Stimulated activated CD4-positive, alpha-beta T cell treated with anti-CD3 and anti-CD28 coated beads, Interleukin-1b, Interleukin-23, amount 100 ng/mL, for 1 hour (primary cell): ENCODE measurements at regions not wholly inside any gene's neighbourhood (a gene's known extent, or its start where the extent isn't known, plus 50 kb on each side); places are given as distances from the start of the nearest gene placed in this dataset.

Experiments
- DNase-seq, 2 donors: peaks; one replicate each; pipeline ENCODE4 v3.0.0-alpha.2; 2020; ENCODE audit warnings: low read depth in 2 of 2

DNA sequence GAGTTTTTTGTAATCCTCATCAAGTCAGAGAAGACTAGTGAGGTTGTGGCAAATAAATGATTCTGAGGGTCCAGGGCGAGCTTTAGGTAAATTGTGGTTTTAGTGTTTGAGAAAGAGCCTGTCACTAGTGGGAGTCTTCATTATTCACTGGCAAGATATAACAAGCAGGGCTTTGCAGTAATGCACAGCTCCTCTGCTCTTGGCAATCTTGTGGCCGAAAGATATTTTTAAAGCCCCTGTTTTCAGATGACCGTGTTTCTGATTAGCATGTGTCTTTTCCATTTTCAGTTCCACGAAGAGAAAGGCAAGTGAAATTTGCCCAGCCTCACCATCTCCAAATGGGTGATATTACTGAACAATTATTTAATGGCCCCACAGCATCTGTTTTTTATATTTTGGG lies 154.0 kb upstream of the BCL6 start:
- DNase-seq: no peak

DNA sequence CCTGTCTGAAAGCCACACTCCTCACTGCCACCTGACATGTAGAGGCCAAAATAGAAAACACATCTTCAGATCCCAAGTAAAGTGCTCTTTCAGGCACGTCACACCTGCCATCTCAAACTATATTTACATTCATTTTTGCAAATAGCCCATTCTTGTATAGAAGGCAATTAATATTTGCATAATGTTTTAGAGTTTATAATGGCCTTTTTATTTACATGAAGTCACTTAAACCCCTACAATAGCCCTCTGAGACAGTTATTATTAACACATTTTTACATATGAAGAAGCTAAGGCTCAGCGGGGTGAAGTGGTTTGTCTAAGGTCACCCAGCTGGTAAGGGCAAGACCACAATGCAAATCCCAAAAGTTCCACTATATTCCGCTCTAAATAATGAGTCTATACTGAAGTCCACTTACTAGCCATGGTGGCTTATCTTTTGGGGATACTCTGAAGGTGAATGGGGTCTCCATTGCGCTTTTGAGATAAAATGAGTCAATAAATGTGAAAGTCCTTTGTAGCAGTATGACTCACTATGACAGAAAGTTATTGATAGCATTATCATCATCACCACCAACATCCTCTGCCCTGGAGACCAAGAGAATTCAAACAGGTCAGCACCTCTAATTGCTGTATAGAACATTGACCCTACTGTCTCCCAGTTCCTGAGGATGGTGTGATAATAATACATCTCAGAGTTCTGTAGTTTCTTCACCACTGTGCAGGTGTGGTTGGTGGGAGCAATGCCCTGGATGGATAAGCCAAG lies 155.9 kb upstream of the BCL6 start:
- DNase-seq: no peak

DNA sequence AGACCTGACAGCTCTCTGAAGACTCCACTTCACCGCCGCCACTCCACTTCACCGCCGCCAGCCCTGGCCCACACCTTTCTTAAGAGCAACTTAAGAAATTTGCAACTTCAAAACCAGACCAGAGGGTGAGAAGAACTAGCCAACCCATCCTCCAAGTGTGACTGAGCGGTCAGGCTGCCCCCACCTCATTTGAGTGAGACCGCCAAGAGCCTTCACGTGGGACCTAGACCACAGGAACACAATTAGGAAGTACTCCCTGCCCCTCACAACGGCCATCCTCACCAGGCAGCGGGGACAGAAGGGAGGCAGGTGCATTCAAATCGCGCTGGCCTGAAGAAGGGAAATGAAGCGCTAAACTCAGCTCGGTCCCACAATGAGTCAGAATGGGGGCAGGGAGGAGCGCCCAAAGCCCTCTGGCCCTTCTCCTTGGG lies 156.8 kb upstream of the BCL6 start:
- DNase-seq: no peak

DNA sequence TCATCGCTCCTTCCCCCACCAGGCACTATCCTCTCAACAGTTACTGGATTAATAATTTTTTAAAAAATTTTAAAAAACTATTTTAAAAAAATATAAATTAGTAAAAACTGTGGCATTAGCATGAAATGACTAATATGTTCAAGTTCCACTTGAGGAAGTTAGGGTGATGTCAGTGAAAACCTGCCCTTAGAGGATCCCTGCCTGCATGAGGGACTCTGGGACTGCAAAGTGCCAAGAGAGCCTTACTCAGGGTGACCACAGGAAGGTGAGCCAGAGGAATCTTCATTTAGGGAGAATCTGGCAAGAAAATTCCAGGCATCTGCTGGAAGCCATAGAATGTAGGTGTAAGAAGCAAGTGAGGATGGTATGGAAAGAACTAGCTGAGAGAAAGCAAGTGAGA lies 157.7 kb upstream of the BCL6 start:
- DNase-seq: no peak

DNA sequence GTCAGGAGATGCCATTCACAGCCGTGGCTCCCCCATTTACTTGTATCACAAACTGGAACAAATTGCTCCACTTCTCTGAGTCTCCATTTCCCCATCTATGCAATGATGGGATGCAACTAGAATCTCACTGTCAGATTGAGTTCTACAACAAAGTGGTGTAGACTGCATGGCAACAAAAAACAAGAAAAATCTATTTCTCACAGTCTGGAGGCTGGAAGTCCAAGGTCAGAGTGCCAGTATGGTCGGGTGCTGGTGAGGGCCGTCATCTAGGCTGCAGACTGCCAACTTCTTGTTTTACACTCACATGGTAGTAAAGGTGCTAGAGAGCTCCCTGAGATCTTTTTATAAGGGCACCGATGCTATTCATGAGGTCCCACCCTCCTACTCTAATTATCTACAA lies 158.4 kb upstream of the BCL6 start:
- no peak for DNase-seq

DNA sequence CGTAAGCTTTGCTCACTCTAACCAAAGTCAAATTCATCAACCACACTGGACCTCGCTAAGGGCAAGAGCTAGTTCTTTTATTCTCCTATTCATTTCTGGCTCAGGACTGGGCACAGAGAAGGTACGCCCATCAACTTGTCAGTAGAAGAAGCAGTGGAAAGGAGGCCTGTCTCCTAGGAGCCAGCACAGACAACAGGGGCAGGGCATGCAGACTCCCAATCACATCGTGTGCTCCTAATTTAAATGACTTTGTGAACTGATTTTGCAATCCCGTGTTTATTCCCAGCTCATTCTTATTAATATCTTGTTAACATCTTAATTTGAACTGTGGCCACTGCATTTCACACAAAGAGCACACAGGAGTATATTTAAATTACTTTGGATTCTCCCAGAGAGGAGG lies 161.1 kb upstream of the BCL6 start:
- no peak for DNase-seq

DNA sequence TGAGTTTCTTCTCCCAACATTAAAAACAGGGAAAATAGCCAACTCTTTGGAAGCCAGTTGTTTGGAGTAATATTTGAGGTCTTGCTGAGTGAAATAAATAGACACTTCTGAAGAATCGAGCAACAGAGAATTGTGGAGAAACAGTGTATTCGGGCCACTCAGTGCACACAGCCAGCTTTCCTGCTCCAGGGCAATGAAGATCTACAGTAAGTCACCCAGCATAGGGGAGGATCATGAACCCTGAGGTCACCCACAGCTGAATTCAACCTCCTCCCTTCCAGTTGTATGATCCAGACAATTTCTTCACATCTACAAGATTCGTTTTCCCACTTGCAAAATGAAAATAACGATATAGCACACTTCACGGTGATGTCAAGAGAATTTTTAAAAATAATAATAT lies 161.7 kb upstream of the BCL6 start:
- DNase-seq: no peak

DNA sequence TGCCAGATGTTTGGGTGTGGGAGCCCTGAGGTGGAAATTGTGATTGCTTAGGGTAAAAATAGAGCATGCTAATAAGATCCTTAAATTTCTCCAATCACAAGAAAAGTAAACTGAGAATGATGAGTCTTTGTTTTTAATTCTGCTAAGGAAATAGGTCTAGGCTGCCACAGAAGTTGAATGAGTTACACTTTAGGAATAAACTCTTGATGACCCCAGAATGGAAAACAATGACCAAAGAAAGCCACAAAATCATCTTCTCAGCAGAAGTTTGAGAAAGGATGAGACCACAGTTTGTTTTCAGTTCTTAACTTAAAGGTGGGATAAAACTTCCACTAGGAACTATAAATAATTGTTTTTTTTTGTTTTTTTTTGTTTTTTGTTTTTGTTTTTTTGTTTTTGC lies 164.6 kb upstream of the BCL6 start:
- DNase-seq: no peak

DNA sequence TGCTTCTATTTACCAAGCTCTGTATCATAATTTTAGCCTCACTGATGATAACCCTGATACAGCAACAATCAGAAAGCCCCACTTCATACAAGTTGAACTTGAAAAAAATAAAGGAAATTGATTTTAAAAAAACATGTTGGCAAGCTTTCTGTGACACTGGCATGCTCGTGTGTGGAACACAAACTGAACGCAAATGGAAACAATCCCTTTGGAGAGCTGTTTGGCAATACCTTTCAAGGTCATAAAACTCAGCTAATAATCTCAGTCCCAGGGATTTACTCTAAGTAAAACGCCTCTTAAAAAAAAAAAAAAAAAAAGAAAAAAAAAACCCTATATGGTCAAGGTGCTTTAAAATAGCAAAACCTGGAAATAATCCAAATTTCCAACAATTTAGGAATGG lies 166.7 kb upstream of the BCL6 start:
- DNase-seq: no peak

DNA sequence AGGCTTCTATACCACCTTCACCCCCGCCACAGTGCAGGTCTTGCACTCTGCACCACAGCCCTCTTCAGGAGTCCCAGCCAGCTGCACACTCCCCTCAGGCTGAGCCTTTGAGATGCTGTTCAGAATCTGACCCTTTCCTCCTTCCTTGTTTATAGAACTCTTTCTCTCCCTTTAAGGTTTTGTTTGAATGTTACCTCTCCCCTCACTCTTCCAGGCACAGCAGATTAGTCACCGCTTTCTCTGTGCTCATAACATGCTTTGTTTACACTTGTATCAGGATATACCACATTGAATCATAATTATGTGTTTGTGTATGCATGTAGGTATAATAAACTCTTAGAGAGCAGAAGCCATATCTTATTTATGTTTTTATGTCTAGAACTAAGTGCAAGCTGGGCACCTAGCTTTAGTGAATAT lies 168.4 kb upstream of the BCL6 start:
- no peak for DNase-seq

DNA sequence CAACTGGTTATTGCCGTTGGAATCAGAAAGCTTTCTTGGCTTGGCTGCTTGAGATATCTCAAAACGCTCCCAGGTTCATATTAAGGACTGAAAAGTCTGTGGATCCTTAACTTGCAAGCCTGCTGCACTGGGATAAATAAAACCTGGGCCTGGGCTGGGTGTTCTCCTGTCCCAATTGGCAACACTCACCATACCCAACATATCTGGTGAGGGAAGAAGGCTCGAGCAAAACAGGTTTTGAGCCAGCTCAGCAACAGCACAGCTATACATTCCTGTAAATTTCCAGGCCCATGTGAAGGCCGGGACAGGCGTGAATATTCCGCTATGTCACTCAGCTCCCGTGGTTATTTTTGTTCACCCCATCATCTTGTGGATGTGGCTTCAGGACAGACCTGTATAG lies 169.0 kb upstream of the BCL6 start:
- no peak for DNase-seq

DNA sequence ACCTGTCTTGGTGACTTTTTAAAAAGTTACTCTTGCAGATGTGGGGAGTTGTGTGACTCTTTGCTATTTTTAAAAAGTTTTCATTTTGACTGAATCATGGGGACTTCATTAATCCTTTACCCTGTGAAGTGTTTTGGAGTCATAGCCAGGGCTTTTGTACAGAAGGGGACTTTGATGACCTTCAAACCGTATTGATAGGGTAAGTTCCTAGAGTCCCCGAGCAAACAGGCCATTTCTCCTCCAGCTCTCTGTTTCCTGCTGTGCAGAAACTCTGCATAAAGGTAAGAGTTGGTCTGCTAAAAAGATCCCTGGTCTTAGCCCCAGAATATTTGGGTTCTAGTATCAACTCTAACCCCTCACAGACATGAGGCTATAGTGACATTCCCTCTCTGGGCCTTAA lies 170.8 kb upstream of the BCL6 start:
- DNase-seq: no peak

DNA sequence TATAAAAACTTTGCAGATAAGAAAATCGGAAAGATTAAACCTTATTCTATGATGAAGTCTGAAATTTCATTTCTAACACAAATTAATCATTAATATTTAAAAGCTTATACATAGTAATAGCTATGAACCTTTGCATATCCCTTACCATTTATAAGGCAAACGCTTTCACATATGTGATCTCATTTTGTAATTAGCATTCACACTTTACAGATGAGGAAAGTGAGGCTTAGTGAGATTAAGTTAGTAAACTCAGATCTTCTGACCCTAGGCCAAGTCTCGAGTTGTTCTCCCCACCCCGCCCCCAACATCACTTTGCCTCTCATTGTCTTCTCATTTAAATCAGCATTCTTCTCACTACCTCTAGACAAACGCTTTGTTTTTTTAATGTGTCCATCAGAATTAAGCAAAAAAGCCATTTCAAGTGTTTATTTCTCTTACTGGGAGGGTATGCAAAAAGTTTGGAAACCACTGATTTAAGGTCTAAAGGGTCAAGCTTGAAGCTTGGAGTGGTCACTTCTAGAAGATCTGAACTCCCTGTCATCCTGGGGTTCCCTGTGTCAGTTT lies 172.9 kb upstream of the BCL6 start:
- DNase-seq: no peak

DNA sequence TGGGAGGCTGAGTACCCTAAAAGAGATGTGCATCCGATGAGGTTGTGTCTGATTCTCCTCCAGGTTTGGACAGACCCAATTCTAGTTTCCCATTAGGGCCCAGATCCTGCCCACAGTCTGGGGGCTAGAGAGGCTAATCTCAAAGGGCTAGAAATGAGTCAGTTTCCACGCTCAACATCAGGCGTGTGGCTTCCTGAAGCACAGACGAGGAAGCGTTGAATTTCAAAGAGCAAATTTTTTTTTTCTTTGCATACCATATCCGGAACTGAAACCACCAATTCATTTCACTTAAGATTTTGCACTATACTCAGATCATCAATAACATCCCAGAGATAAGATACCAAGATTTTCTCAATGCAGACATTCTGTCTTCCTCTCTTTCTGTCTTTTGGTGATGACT lies 173.8 kb upstream of the BCL6 start:
- peak in 1 of 2 donors; percentile 13 for DNase-seq

DNA sequence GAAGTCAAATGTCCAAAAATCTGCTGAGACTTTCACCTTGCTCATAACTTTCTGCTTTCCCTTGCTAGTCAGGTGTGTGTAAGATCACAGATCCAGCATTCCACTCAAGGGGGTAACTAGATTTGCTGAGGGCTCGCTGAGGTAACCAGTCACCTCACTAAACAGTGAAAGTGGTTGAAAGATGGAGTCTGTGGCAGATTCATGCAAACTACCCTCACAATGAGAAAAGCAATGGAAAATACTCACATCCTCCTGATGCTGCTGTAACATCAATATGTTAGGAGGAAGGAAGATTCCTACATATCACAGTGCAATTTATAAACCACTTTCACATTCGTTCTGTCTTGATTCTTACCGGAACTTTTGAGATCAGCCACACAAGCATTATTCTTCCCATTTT lies 174.3 kb upstream of the BCL6 start:
- DNase-seq: no peak

DNA sequence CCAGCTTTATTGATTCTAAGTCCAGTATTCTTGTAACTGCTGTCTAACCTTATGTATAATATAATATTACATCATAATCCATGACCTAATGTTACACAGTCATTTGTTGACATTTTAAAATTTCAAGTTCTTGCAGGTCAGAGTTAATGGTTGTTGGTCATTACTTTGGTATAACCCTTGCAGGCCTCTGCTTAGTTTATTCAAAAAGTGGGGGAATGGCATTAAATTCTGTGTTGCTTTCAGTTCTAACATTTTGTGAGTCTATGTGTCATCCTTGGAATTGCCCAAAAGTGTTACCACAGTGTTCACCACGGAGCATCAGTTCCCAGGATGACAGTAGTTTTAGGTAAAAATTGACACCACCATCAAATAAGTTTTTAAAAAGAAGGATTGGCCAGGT lies 174.8 kb upstream of the BCL6 start:
- no peak for DNase-seq

DNA sequence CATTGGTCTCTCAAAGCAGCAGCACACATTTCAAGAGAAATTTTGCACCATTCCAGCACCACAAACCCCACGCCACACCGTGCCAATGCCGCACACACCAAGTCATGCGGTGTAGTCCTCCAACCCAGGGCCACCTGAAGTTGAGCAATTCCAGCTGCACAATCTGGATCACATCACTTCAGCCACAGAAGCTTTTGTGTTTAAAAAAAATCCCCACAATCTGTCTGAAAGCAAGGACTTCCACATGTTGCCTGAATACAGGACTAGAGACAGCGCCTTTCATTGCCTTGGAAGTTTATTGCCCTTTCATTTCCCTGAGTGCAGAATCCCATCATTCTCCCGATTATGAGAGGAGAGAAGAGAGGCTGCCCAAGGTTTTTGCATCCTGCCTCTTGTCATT lies 175.6 kb upstream of the BCL6 start:
- DNase-seq: no peak

DNA sequence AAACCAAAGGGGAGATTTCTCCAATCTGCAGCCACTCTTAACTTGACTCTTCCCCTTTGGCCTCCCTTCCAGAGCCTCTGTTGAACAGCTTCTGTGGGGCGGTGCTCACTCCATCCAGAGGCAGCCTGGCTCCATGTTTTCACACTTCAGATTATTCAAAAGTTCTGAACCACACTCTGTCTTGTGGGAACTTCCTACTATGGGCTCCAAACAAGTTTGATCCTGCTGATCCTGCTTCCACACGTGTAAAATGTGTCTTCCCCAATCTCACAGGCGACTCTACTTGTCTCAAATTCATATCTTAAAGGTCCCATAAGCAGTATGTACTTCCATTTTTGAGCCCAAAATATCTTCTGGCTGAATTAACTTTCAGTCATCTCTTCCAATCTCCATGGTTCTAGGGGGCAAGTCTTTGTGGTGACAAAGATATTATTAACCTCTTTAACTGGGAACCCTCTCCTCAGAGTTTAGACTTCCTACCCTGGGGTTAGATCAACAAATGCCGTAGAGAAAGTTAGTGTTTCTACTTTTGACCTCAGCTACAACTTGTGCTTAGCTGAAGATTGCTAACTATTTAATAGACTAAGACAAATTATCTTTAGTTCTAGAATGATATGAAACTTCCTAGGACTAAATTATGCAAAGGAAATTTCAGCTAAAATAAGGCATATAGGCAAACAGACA lies 176.3 kb upstream of the BCL6 start:
- no peak for DNase-seq

DNA sequence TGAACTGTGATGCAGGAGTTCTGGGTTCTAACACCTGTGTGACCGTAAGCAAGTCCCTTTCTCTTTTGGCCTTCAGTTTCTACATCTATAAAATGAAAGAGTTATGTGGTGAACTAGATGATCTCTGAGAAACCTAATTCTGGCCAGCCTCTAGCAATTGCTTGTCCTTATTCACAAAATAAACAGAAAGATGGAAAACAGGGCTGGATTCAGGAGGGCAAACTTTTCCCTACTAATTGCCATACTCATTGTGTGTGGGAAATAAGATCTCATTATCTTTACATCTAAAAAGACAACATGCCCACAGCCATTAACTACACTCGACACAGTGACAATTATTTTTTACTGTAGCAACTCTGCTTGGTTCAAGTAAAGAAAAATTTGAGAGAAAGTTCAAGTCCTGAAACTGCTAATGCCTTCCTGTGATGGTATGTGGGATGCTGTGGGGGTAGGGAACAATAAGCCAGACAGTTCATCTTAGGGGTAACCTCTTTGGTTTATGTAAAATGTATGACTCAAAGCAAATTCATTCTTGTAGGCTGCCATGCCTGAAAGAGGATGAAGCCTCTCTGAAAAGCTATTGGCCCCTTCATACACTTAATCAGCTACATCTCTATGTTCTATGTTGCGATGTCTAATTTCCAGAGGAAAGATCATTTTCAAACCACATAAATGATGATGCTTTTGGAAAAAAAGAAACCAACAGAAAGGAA lies 177.6 kb upstream of the BCL6 start:
- no peak for DNase-seq

DNA sequence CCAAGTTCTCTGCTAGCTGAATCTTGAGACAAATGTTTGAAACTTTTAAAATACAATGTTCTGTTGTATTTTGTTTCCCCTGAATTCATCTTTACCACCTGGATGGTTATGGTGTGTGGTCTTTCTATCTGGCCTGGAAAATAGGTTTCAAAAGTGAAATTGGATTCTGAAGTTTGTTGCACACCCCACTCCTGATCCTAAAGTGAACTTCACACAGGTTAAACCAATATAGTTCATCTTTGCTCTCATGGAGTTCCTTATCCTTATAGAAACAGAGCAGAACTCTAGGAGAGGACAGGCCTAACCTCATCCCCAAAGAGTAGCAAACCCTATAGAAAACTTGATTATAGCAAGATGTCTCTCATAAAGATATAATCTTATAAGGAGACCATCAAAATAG lies 179.4 kb upstream of the BCL6 start:
- no peak for DNase-seq

DNA sequence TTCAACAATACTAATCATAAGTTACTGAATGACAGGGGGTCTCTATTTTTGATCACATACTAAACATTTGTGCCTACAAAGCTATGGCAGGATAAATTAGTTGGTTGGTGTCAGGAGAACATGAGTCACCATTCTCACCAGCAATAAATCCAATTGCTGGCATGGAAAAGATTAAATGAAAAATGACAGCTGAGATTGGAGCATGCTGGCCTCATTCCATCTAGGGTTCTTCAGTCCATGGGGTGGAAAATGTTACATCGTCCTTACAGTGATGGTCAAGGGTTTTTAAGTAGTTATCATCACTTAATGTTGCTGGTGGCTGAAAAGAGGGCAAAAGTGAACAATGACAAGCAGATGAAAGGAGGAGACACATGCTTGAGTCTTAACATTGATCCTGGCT lies 180.1 kb upstream of the BCL6 start:
- no peak for DNase-seq

DNA sequence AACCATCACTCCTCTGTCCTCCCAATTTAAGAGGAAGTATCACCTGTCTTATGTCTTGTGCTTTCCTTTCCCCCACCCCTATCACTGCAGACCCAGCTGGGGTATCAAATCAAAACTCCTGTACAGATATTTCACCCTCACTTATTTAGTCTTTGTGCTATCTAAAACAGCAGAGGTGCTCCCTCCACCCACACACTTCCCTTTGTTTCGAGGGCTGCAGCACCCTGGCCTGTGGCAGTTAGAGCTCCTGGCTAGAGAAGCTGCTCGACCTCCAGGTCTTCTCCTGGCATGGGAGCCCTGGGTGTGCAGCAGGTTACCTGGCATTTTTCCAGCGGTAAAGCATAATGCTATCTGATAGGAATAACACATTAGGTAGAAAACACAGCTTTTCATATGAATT lies 181.4 kb upstream of the BCL6 start:
- DNase-seq: no peak

DNA sequence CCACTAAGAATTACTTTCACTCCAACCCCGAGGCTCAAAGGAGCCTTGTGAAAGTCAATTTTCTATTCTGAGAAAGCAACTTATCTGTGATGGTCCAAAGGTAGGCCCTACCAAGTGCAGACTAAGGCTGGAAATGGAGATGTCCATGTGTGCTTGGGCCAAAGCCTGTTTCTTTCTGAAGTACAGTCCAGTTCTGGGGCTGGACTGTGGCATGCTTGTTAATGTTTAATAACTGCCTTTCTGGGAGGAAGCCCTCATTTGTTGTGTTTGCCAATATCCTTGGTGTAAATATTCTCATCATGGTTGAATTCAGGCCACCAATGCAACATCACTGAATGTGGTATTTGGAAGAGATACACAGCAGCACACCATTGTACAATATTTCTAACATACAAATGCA lies 182.3 kb upstream of the BCL6 start:
- no peak for DNase-seq
